B cell (primary cell): ENCODE measurements at regions not wholly inside any gene's neighbourhood (a gene's known extent, or its start where the extent isn't known, plus 50 kb on each side); places are given as distances from the start of the nearest gene placed in this dataset.

Experiments
- ATAC-seq: fragments of 200-7000 bp; cut with Tn5 transposase; one replicate; pipeline ENCODE4 v1.10.0; 2021; ENCODE audit warnings: low read depth, mild to moderate bottlenecking, moderate number of reproducible peaks, moderate library complexity
- CTCF ChIA-PET: fragments of 350-600 bp; sonication (Branson Sonifier 250); formaldehyde crosslinking; loops from one replicate; lab custom pipeline; 2021; ENCODE audit warnings: antibody characterized with exemption, inconsistent platforms; lab: Charles Lee
- POLR2A ChIA-PET: fragments of 350-600 bp; sonication (Branson Sonifier 250); formaldehyde crosslinking; loops from one replicate; lab custom pipeline; 2021; ENCODE audit warnings: antibody characterized with exemption; lab: Charles Lee
- DNase-seq: peaks from one replicate; pipeline ENCODE4 v3.0.0; 2013
- H2AFZ ChIP-seq: 2 replicates; pipeline ENCODE4 v1.6.1; 2012; ENCODE audit warnings: mild to moderate bottlenecking, low read depth, low read length; ENCODE audit not compliant: insufficient read depth, poor library complexity, severe bottlenecking
- H3K27ac ChIP-seq, 2 donors: 1 replicate in 1 of 2; 2 replicates in 1 of 2; pipeline ENCODE4 v1.5.1; 2012 to 2013; ENCODE audit warnings: low read length in 2 of 2, mild to moderate bottlenecking in 2 of 2, moderate library complexity in 1 of 2
- H3K27me3 ChIP-seq, 4 experiments: fragments of 200-600 bp in 1 of 4; sonication (generic) in 1 of 4; replicated peaks in 1 of 4; 1 replicate in 2 of 4; 2 replicates in 2 of 4; pipeline versions ENCODE4 v1.6.1 to v1.7.0; 2013 to 2016; ENCODE audit warnings: low read length in 3 of 4, mild to moderate bottlenecking in 2 of 4, mixed read lengths in 1 of 4, moderate library complexity in 1 of 4; ENCODE audit not compliant: insufficient read depth in 4 of 4, control insufficient read depth in 3 of 4; ENCODE audit errors: control extremely low read depth in 1 of 4
- H3K36me3 ChIP-seq, 2 experiments: replicated peaks in 1 of 2; 1 replicate in 1 of 2; 2 replicates in 1 of 2; pipeline versions ENCODE4 v1.6.1 to v1.7.1; 2013; ENCODE audit warnings: low read length in 1 of 2; ENCODE audit not compliant: insufficient read depth in 2 of 2, control insufficient read depth in 1 of 2; ENCODE audit errors: control extremely low read depth in 1 of 2, extremely low read depth in 1 of 2
- H3K4me1 ChIP-seq, 2 donors: fragments of 200-600 bp in 1 of 2; sonication (generic) in 1 of 2; 1 replicate in 1 of 2; 2 replicates in 1 of 2; pipeline versions ENCODE4 v1.5.1 to v1.6.1; 2013 to 2017; ENCODE audit warnings: low read length in 2 of 2; ENCODE audit not compliant: control insufficient read depth in 2 of 2, insufficient read depth in 2 of 2
- H3K4me2 ChIP-seq: replicated peaks from 2 replicates; pipeline ENCODE3; 2012; ENCODE audit warnings: mild to moderate bottlenecking, low read depth, low read length; ENCODE audit not compliant: poor library complexity, severe bottlenecking
- H3K4me3 ChIP-seq, 5 experiments: fragments of 200-600 bp in 1 of 5; sonication (generic) in 1 of 5; 1 replicate in 3 of 5; 2 replicates in 2 of 5; pipeline versions ENCODE4 v1.5.1 to v1.7.0; 2011 to 2016; ENCODE audit warnings: low read length in 4 of 5, mild to moderate bottlenecking in 4 of 5, low read depth in 2 of 5, control low read depth in 1 of 5, moderate library complexity in 1 of 5; ENCODE audit not compliant: insufficient read depth in 1 of 5; ENCODE audit errors: control extremely low read depth in 1 of 5, extremely low read depth in 1 of 5
- H3K79me2 ChIP-seq: fragments of 200-600 bp; sonication (generic); one replicate; pipeline ENCODE4 v1.6.0; 2016; ENCODE audit warnings: low read length; ENCODE audit not compliant: control insufficient read depth, insufficient read depth
- H3K9ac ChIP-seq: fragments of 200-600 bp; sonication (generic); 2 replicates; pipeline ENCODE4 v1.6.1; 2017; ENCODE audit warnings: mild to moderate bottlenecking, low read length, moderate library complexity
- H3K9me3 ChIP-seq, 3 donors: one replicate each; pipeline versions ENCODE4 v1.6.1 to v1.7.1; 2013; ENCODE audit warnings: low read length in 2 of 3; ENCODE audit not compliant: control insufficient read depth in 2 of 3, insufficient read depth in 1 of 3; ENCODE audit errors: control extremely low read depth in 1 of 3
- H4K20me1 ChIP-seq: 2 replicates; pipeline ENCODE4 v1.6.0; 2012; ENCODE audit warnings: mild to moderate bottlenecking, low read length; ENCODE audit not compliant: insufficient read depth, control insufficient read depth, poor library complexity, severe bottlenecking
- H3K27ac Mint-ChIP-seq: one replicate; pipeline ENCODE4 v1.8.0; 2021; ENCODE audit warnings: mixed read lengths
- H3K27me3 Mint-ChIP-seq: one replicate; pipeline ENCODE4 v1.8.0; 2021; ENCODE audit warnings: mixed read lengths
- H3K4me1 Mint-ChIP-seq: one replicate; pipeline ENCODE4 v1.8.0; 2021; ENCODE audit warnings: mixed read lengths
- H3K4me3 Mint-ChIP-seq: one replicate; pipeline ENCODE4 v1.8.0; 2021; ENCODE audit warnings: mixed read lengths
- H3K9me3 Mint-ChIP-seq: one replicate; pipeline ENCODE4 v1.8.0; 2022; ENCODE audit warnings: mixed read lengths; ENCODE audit not compliant: insufficient read depth
- CTCF ChIP-seq: fragments of 200-600 bp; IDR thresholded peaks from one replicate; pipeline ENCODE4 v1.8.0; 2022; ENCODE audit warnings: antibody characterized with exemption, mild to moderate bottlenecking
- EZH2 ChIP-seq: IDR thresholded peaks from 2 replicates; pipeline ENCODE4 v1.6.1; 2012; ENCODE audit warnings: borderline replicate concordance, low read depth, mild to moderate bottlenecking, moderate library complexity, low read length; ENCODE audit not compliant: insufficient read depth, poor library complexity, severe bottlenecking
- WGBS: methylation state at CpG from one replicate; pipeline ENCODE4 v1.1.5; 2013; ENCODE audit warnings: missing lambda C conversion rate; ENCODE audit not compliant: insufficient coverage; 5-methylcytosine and 5-hydroxymethylcytosine counted together
- intact Hi-C: fragments of 100-400 bp; cut with micrococcal nuclease; formaldehyde crosslinking; loops from one replicate; pipeline ENCODE4 v1.10.0; 2022

GRCh38 chr2:205924676-205925075, 161.3 kb downstream of the INO80D start:
- no peak overlapping the region for H3K4me3 ChIP-seq
- Mint-ChIP-seq H3K27me3 (peaks cover 49% of the 10 kb centered on the region), H3K9me3 (no peaks in the 10 kb centered on the region), H3K27ac (no peak overlapping the region), H3K4me3 (no peak overlapping the region), H3K4me1 (peaks cover 6% of the 10 kb centered on the region)
- H3K36me3 ChIP-seq = no peaks in the 10 kb centered on the region
- H3K27ac ChIP-seq = no peak overlapping the region
- TF ChIP-seq CTCF (no peak), EZH2 (no peak)
- H3K9ac ChIP-seq = no peak overlapping the region
- intact Hi-C loops = loop anchor here (2.0 kb wide), 1 partner anchor 328 kb away; no protein-coding TSS in a partner anchor
- no peaks in the 10 kb centered on the region for H4K20me1 ChIP-seq
- DNase-seq = no peak
- no peak overlapping the region for H2AFZ ChIP-seq
- ChIA-PET CTCF (interaction anchor here (1.5 to 2.8 kb wide), 4 partner anchors 11 to 1664 kb away, joined by 3 to 13 read pairs (median 6); no protein-coding TSS in a partner anchor), POLR2A (no interaction called here)
- H3K4me1 ChIP-seq = peaks cover 6 to 7% of the 10 kb centered on the region in 2 donors
- peaks cover 0 to 2% (median 0%) of the 10 kb centered on the region in 3 donors for H3K9me3 ChIP-seq
- 86% methylated on average over 4 of the region's 9 CpGs for WGBS
- peaks cover 0 to 23% (median 14%) of the 10 kb centered on the region in 4 experiments for H3K27me3 ChIP-seq
- no peak overlapping the region for H3K4me2 ChIP-seq
- H3K79me2 ChIP-seq = no peaks in the 10 kb centered on the region
- no peak for ATAC-seq

GRCh38 chr2:205915130-205915524, 170.8 kb downstream of the INO80D start:
- Histone ChIP-seq H3K4me3 (no peak overlapping the region), H3K4me1 (no peaks in the 10 kb centered on the region), H3K27me3 (peaks cover 0 to 2% (median 0%) of the 10 kb centered on the region in 4 experiments), H3K9ac (no peak overlapping the region), H3K9me3 (no peaks in the 10 kb centered on the region), H3K79me2 (no peaks in the 10 kb centered on the region), H3K27ac (no peak overlapping the region), H3K36me3 (no peaks in the 10 kb centered on the region), H2AFZ (no peak overlapping the region), H3K4me2 (no peak overlapping the region), H4K20me1 (no peaks in the 10 kb centered on the region)
- Mint-ChIP-seq H3K27ac (no peak overlapping the region), H3K9me3 (no peaks in the 10 kb centered on the region), H3K4me1 (peaks cover 2% of the 10 kb centered on the region), H3K27me3 (peaks cover 11% of the 10 kb centered on the region), H3K4me3 (no peak overlapping the region)
- ChIA-PET POLR2A (no interaction called here), CTCF (no interaction called here)
- WGBS = no CpG with 5 or more reads among the region's 1 CpG
- TF ChIP-seq CTCF (no peak), EZH2 (no peak)
- ATAC-seq (no peak), DNase-seq (no peak)
- intact Hi-C loops = no loop called here
